Lower leg skin (tissue), 4 donors: ENCODE measurements at regions not wholly inside any gene's neighbourhood (a gene's known extent, or its start where the extent isn't known, plus 50 kb on each side); places are given as distances from the start of the nearest gene placed in this dataset.

Experiments
- DNase-seq, 2 donors: peaks; one replicate each; pipeline ENCODE4 v3.0.0-alpha.2; 2019; ENCODE audit warnings: low spot score in 2 of 2
- H3K4me3 ChIP-seq: fragments of 200-600 bp; sonication (generic); 2 replicates; pipeline ENCODE4 v1.5.1; 2017; ENCODE audit warnings: mild to moderate bottlenecking, low read depth; ENCODE audit not compliant: poor library complexity, severe bottlenecking
- CTCF ChIP-seq, 3 donors: fragments of 450-650 bp; IDR thresholded peaks; one replicate each; pipeline ENCODE4 v1.5.1; 2016; ENCODE audit warnings: antibody characterized with exemption in 3 of 3, mild to moderate bottlenecking in 3 of 3, moderate library complexity in 2 of 3
- POLR2A ChIP-seq, 2 donors: fragments of 450-650 bp; IDR thresholded peaks; one replicate each; pipeline ENCODE4 v1.6.1; 2016 to 2017; ENCODE audit warnings: antibody characterized with exemption in 2 of 2, mild to moderate bottlenecking in 1 of 2, moderate library complexity in 1 of 2
- WGBS, 2 donors: methylation state at CpG; one replicate each; pipeline ENCODE4 v1.1.5; 2018; 5-methylcytosine and 5-hydroxymethylcytosine counted together
- intact Hi-C: fragments of 100-400 bp; cut with DNase I; formaldehyde crosslinking; loops from one replicate; pipeline ENCODE4 v1.15.0; 2023; ENCODE audit warnings: low total_unique reads

- WGBS, 2 donors = 74% methylated on average over 1 of the region's 1 CpG
- H3K4me3 ChIP-seq = no peak overlapping the region
- TF ChIP-seq POLR2A (IDR thresholded peaks at IDR 0.05) = no peak
- TF ChIP-seq CTCF (IDR thresholded peaks at IDR 0.05) = no peak
- intact Hi-C loops = no loop called here
- no peak for DNase-seq
Observed at GRCh38 chr12:40569626-40570179, 122.5 kb upstream of the CNTN1 start.

- H3K4me3 ChIP-seq = no peak overlapping the region
- no peak for TF ChIP-seq POLR2A (IDR thresholded peaks at IDR 0.05)
- no peak for TF ChIP-seq CTCF (IDR thresholded peaks at IDR 0.05)
- intact Hi-C loops = no loop called here
- no peak for DNase-seq
Observed at GRCh38 chr12:40573024-40573423, 119.2 kb upstream of the CNTN1 start.

GRCh38 chr12:40575987-40576386 lies 116.3 kb upstream of the CNTN1 start:
- no peak for DNase-seq
- intact Hi-C loops = no loop called here
- no peak for TF ChIP-seq POLR2A (IDR thresholded peaks at IDR 0.05)
- TF ChIP-seq CTCF (IDR thresholded peaks at IDR 0.05) = no peak
- no peak overlapping the region for H3K4me3 ChIP-seq

GRCh38 chr12:40577834-40578233 lies 114.4 kb upstream of the CNTN1 start:
- WGBS, 2 donors = 43 to 57% methylated on average over 1 of the region's 1 CpG
- intact Hi-C loops = no loop called here
- no peak overlapping the region for H3K4me3 ChIP-seq
- DNase-seq = no peak
- TF ChIP-seq CTCF (IDR thresholded peaks at IDR 0.05) (no peak), POLR2A (IDR thresholded peaks at IDR 0.05) (no peak)

- DNase-seq = no peak
- intact Hi-C loops = no loop called here
- WGBS, 2 donors = 94 to 95% methylated on average over 1 of the region's 1 CpG
- no peak overlapping the region for H3K4me3 ChIP-seq
- no peak for TF ChIP-seq POLR2A (IDR thresholded peaks at IDR 0.05)
- TF ChIP-seq CTCF (IDR thresholded peaks at IDR 0.05) = no peak
Observed at GRCh38 chr12:40579687-40580086, 112.6 kb upstream of the CNTN1 start.

GRCh38 chr12:40580346-40580745 lies 111.9 kb upstream of the CNTN1 start:
- TF ChIP-seq POLR2A (IDR thresholded peaks at IDR 0.05) (no peak), CTCF (IDR thresholded peaks at IDR 0.05) (no peak)
- intact Hi-C loops = no loop called here
- WGBS, 2 donors = 94 to 98% methylated on average over 2 of the region's 2 CpGs

More at GRCh38 chr12:40580346-40580745, 111.9 kb upstream of the CNTN1 start:
- no peak for DNase-seq
- no peak overlapping the region for H3K4me3 ChIP-seq
